Transverse colon (tissue), 4 donors: ENCODE measurements at regions not wholly inside any gene's neighbourhood (a gene's known extent, or its start where the extent isn't known, plus 50 kb on each side); places are given as distances from the start of the nearest gene placed in this dataset.

Experiments
- DNase-seq: peaks from one replicate; pipeline ENCODE4 v3.0.0-alpha.2; 2019
- H3K27ac ChIP-seq, 4 donors: fragments of 200-600 bp; sonication (generic); 2 replicates each; pipeline ENCODE4 v1.5.1; 2016 to 2018; ENCODE audit warnings: inconsistent platforms in 4 of 4
- H3K27me3 ChIP-seq: fragments of 200-600 bp; sonication (generic); 2 replicates; pipeline ENCODE4 v1.5.1; 2017; ENCODE audit warnings: inconsistent platforms
- H3K36me3 ChIP-seq, 4 donors: fragments of 200-600 bp; sonication (generic); 2 replicates each; pipeline ENCODE4 v1.5.1; 2017 to 2019; ENCODE audit warnings: inconsistent platforms in 4 of 4
- H3K4me1 ChIP-seq, 4 donors: fragments of 200-600 bp; sonication (generic); 2 replicates each; pipeline ENCODE4 v1.5.1; 2017 to 2020; ENCODE audit warnings: inconsistent platforms in 4 of 4
- H3K4me3 ChIP-seq, 4 donors: fragments of 200-600 bp; sonication (generic); 1 replicate in 1 of 4; 2 replicates in 3 of 4; pipeline versions ENCODE4 v1.5.1 to v1.6.1; 2017 to 2019; ENCODE audit warnings: inconsistent platforms in 4 of 4
- H3K9me3 ChIP-seq, 2 donors: fragments of 200-600 bp; sonication (generic); 2 replicates each; pipeline ENCODE4 v1.5.1; 2017 to 2019; ENCODE audit warnings: inconsistent platforms in 2 of 2
- CTCF ChIP-seq, 5 experiments: fragments of 200-600 bp in 3 of 5; fragments of 450-650 bp in 2 of 5; sonication (generic) in 3 of 5; IDR thresholded peaks; 1 replicate in 2 of 5; 2 replicates in 3 of 5; pipeline ENCODE4 v1.5.1; 2016 to 2017; ENCODE audit warnings: antibody characterized with exemption in 5 of 5, inconsistent platforms in 3 of 5, mild to moderate bottlenecking in 2 of 5, moderate library complexity in 1 of 5
- EP300 ChIP-seq: sonication (generic); formaldehyde crosslinking; IDR thresholded peaks from one replicate; pipeline ENCODE4 v1.6.1; 2017; ENCODE audit warnings: antibody characterized with exemption, low read depth
- POLR2A ChIP-seq: fragments of 450-650 bp; IDR thresholded peaks from one replicate; pipeline ENCODE4 v1.6.1; 2016; ENCODE audit warnings: antibody characterized with exemption, mild to moderate bottlenecking, moderate library complexity
- POLR2AphosphoS5 ChIP-seq, 3 donors: sonication (generic); formaldehyde crosslinking; IDR thresholded peaks; one replicate each; pipeline ENCODE4 v1.6.1; 2016; ENCODE audit warnings: antibody characterized with exemption in 3 of 3
- WGBS, 2 donors: methylation state at CpG; one replicate each; pipeline ENCODE4 v1.1.5; 2018; ENCODE audit warnings: low coverage in 1 of 2; 5-methylcytosine and 5-hydroxymethylcytosine counted together
- in situ Hi-C, 4 donors: fragments of 200-750 bp; cut with MboI; loops; one replicate each; pipeline versions ENCODE4 v1.15.0 to v1.15.1; 2017; ENCODE audit warnings: low sequenced_read_pairs in 3 of 4, low pct_ligation_motif_present in 1 of 4, low pct_unique_long_range_greater_than_20kb in 1 of 4
- intact Hi-C: fragments of 100-400 bp; cut with DNase I; formaldehyde crosslinking; loops from one replicate; pipeline ENCODE4 v1.15.1; 2023; ENCODE audit warnings: low total_unique reads

GRCh38 chr13:40878321-40878720 lies 88.9 kb downstream of the SLC25A15 start:
- Histone ChIP-seq H3K27ac (no peak overlapping the region), H3K4me1 (no peaks in the 10 kb centered on the region), H3K36me3 (peaks cover 0 to 45% (median 10%) of the 10 kb centered on the region in 4 donors), H3K4me3 (no peak overlapping the region), H3K27me3 (no peaks in the 10 kb centered on the region), H3K9me3 (peaks cover 28 to 36% of the 10 kb centered on the region in 2 donors)
- in situ Hi-C loops (no loop called here), intact Hi-C loops (no loop called here)
- no peak for DNase-seq
- TF ChIP-seq POLR2A: no peak
- no peak for TF ChIP-seq POLR2AphosphoS5 (IDR thresholded peaks at IDR 0.05)
- no peak for TF ChIP-seq EP300
- TF ChIP-seq CTCF (IDR thresholded peaks at IDR 0.05): no peak
- 95 to 100% methylated on average over 1 to 2 of the region's 2 CpGs for WGBS, 2 donors

DNA sequence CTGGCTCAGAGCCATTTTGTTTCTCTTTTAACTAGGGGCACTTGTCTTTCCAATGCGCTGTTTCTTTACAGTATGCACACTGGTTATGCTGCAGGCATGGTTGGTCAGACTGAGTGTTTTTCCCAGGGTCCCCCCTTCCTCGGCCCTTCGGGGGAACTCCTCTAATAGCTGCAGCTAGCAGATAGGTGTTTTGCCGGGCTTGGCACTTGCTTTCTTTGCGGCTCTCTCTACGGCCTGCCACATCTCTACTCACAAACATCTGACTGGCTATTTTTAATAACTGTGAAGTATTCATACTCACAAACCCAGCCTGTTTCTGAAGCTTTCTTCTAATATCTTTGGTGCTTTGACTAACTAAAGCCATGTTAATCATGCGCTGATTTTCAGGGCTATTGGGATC lies 89.4 kb downstream of the SLC25A15 start:
- Histone ChIP-seq H3K4me1 (no peaks in the 10 kb centered on the region), H3K4me3 (no peak overlapping the region), H3K9me3 (peaks cover 25 to 31% of the 10 kb centered on the region in 2 donors), H3K27ac (no peak overlapping the region), H3K27me3 (no peaks in the 10 kb centered on the region), H3K36me3 (peaks cover 0 to 42% (median 10%) of the 10 kb centered on the region in 4 donors)
- no peak for DNase-seq
- in situ Hi-C loops (no loop called here), intact Hi-C loops (no loop called here)
- TF ChIP-seq POLR2AphosphoS5 (IDR thresholded peaks at IDR 0.05): no peak
- TF ChIP-seq CTCF (IDR thresholded peaks at IDR 0.05): no peak
- 93 to 100% methylated on average over 1 to 7 of the region's 7 CpGs for WGBS, 2 donors
